CD14-positive monocyte (primary cell): ENCODE measurements at regions not wholly inside any gene's neighbourhood (a gene's known extent, or its start where the extent isn't known, plus 50 kb on each side); places are given as distances from the start of the nearest gene placed in this dataset.

Experiments used
- DNase-seq, 3 donors: peaks; one replicate each; pipeline ENCODE4 v3.0.0-alpha.2; 2011 to 2022
- H2AFZ ChIP-seq: 2 replicates; pipeline ENCODE4 v1.6.0; 2012; ENCODE audit warnings: mild to moderate bottlenecking, low read depth, low read length, inconsistent platforms; ENCODE audit not compliant: insufficient read depth, poor library complexity, severe bottlenecking
- H3K27ac ChIP-seq, 2 donors: 1 replicate in 1 of 2; 2 replicates in 1 of 2; pipeline ENCODE4 v1.5.1; 2012 to 2013; ENCODE audit warnings: low read length in 2 of 2, control low read depth in 1 of 2, inconsistent platforms in 1 of 2, low read depth in 1 of 2, mild to moderate bottlenecking in 1 of 2
- H3K27me3 ChIP-seq, 2 donors: one replicate each; pipeline versions ENCODE4 v1.6.0 to v1.6.1; 2011 to 2013; ENCODE audit warnings: low read length in 2 of 2; ENCODE audit not compliant: control insufficient read depth in 2 of 2, insufficient read depth in 2 of 2
- H3K36me3 ChIP-seq, 2 donors: replicated peaks in 1 of 2; 1 replicate in 1 of 2; 2 replicates in 1 of 2; pipeline versions ENCODE4 v1.5.1 to v1.6.1; 2012 to 2013; ENCODE audit warnings: low read length in 2 of 2, control low read depth in 1 of 2, inconsistent platforms in 1 of 2, mild to moderate bottlenecking in 1 of 2; ENCODE audit not compliant: insufficient read depth in 2 of 2, control insufficient read depth in 1 of 2
- H3K4me1 ChIP-seq, 2 donors: 1 replicate in 1 of 2; 2 replicates in 1 of 2; pipeline versions ENCODE4 v1.5.1 to v1.6.1; 2012 to 2013; ENCODE audit warnings: low read length in 2 of 2, control low read depth in 1 of 2, inconsistent platforms in 1 of 2, mild to moderate bottlenecking in 1 of 2, moderate library complexity in 1 of 2; ENCODE audit not compliant: insufficient read depth in 2 of 2, control insufficient read depth in 1 of 2
- H3K4me2 ChIP-seq: replicated peaks from 2 replicates; pipeline ENCODE3; 2012; ENCODE audit warnings: low read length, moderate library complexity, mild to moderate bottlenecking; ENCODE audit not compliant: poor library complexity, severe bottlenecking; ENCODE audit errors: extremely low read depth
- H3K4me3 ChIP-seq, 3 experiments: fragments of 200-600 bp in 1 of 3; sonication (generic) in 1 of 3; replicated peaks in 1 of 3; 1 replicate in 2 of 3; 2 replicates in 1 of 3; pipeline ENCODE4 v1.5.1; 2011 to 2013; ENCODE audit warnings: low read length in 3 of 3, mild to moderate bottlenecking in 3 of 3, control low read depth in 2 of 3, low read depth in 2 of 3, inconsistent platforms in 1 of 3, moderate library complexity in 1 of 3
- H3K79me2 ChIP-seq: 2 replicates; pipeline ENCODE4 v1.6.0; 2012; ENCODE audit warnings: mild to moderate bottlenecking, control low read depth, inconsistent platforms, low read length, moderate library complexity; ENCODE audit not compliant: insufficient read depth
- H3K9ac ChIP-seq: 2 replicates; pipeline ENCODE4 v1.6.0; 2017; ENCODE audit warnings: low read length, mild to moderate bottlenecking; ENCODE audit not compliant: insufficient read depth, poor library complexity, severe bottlenecking
- H3K9me3 ChIP-seq, 2 donors: replicated peaks in 1 of 2; 1 replicate in 1 of 2; 2 replicates in 1 of 2; pipeline versions ENCODE4 v1.5.1 to v1.6.1; 2012 to 2013; ENCODE audit warnings: low read length in 2 of 2, control low read depth in 1 of 2; ENCODE audit not compliant: control insufficient read depth in 1 of 2, insufficient read depth in 1 of 2
- H4K20me1 ChIP-seq: 2 replicates; pipeline ENCODE4 v1.6.0; 2012; ENCODE audit warnings: mild to moderate bottlenecking, low read length, control low read depth, moderate library complexity; ENCODE audit not compliant: insufficient read depth
- H3K27ac Mint-ChIP-seq, 7 donors: one replicate each; pipeline ENCODE4 v1.8.0; 2020; ENCODE audit warnings: mild to moderate bottlenecking in 7 of 7, mixed read lengths in 7 of 7, moderate library complexity in 6 of 7, inconsistent platforms in 2 of 7
- H3K27me3 Mint-ChIP-seq, 3 donors: one replicate each; pipeline ENCODE4 v1.8.0; 2021 to 2022; ENCODE audit warnings: low read depth in 3 of 3, mild to moderate bottlenecking in 3 of 3, mixed read lengths in 3 of 3, moderate library complexity in 3 of 3, inconsistent platforms in 1 of 3
- H3K36me3 Mint-ChIP-seq, 2 donors: one replicate each; pipeline ENCODE4 v1.8.0; 2020; ENCODE audit warnings: mixed read lengths in 2 of 2, inconsistent platforms in 1 of 2, mild to moderate bottlenecking in 1 of 2
- H3K4me1 Mint-ChIP-seq: one replicate; pipeline ENCODE4 v1.8.0; 2020; ENCODE audit warnings: mild to moderate bottlenecking, mixed read lengths
- H3K4me3 Mint-ChIP-seq, 2 donors: one replicate each; pipeline ENCODE4 v1.8.0; 2020; ENCODE audit warnings: mild to moderate bottlenecking in 2 of 2, mixed read lengths in 2 of 2, moderate library complexity in 1 of 2
- H3K9me3 Mint-ChIP-seq, 7 donors: one replicate each; pipeline ENCODE4 v1.8.0; 2020 to 2022; ENCODE audit warnings: mixed read lengths in 7 of 7, mild to moderate bottlenecking in 6 of 7, moderate library complexity in 6 of 7, inconsistent platforms in 2 of 7
- WGBS: methylation state at CpG from one replicate; pipeline ENCODE4 v1.1.5; 2013; ENCODE audit warnings: missing lambda C conversion rate; ENCODE audit not compliant: insufficient coverage; 5-methylcytosine and 5-hydroxymethylcytosine counted together
- intact Hi-C, 2 donors: fragments of 100-400 bp; cut with micrococcal nuclease; formaldehyde crosslinking; loops; one replicate each; pipeline versions ENCODE4 v1.15.0 to v1.15.1; 2023
- TF ChIP-seq, protein P1 (sequence below): fragments of 200-600 bp; IDR thresholded peaks from one replicate; pipeline ENCODE4 v1.8.0; 2022; ENCODE audit warnings: antibody characterized with exemption, mild to moderate bottlenecking

DNA sequence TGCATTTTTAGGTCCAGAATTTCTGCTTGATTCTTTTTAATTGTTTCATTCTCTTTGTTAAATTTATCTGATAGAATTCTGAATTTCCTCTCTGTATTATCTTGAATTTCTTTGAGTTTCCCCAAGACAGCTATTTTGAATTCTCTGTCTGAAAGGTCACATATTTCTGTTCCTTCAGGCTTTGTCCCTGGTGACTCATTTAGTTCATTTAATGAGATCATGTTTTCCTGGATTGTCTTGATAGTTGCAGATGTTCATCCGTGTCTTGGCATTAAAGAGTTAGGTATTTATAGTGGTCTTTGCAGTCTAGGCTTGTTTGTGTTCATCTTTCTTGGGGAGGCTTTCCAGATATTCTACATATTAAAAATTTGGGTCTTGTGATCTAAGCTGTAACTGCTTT, 694.8 kb upstream of the CCDC179 start:
- no peak for DNase-seq
- H3K4me3 Mint-ChIP-seq: no peak overlapping the region

DNA sequence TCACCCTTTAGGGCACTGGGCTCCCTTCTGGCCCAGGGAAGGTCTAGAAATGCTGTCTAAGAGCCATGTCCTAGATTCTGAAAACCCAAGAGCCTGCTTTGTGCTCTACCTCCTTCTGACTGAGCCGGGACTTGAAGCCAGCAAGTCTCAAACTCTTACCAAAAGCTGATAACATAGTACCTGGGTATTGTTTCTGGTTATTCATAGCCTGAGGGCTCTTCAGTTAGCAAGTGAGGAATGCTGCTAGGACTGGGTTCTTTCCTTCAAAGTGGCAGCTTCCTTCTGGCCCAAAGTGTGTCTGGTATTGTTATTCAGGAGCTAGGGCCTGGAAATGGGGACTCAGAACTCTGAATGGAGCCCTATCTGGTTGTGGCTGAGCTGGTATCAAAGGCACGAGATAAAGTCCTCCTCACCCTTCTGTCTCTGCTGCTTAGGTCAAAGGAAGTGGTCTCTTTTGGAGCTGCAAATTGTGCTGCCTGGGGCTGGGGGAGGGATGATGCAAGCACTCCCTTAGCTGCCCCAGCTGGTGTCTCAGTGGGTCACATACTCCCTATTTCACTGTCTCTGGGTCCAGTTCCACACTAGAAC, 696.0 kb upstream of the CCDC179 start:
- Histone ChIP-seq H3K9me3 (peaks cover 0 to 4% of the 10 kb centered on the region in 2 donors), H3K4me1 (no peaks in the 10 kb centered on the region), H3K4me2 (no peak overlapping the region), H3K4me3 (no peak overlapping the region), H3K27me3 (no peaks in the 10 kb centered on the region), H3K27ac (no peak overlapping the region), H3K36me3 (no peaks in the 10 kb centered on the region), H3K9ac (no peak overlapping the region), H4K20me1 (no peaks in the 10 kb centered on the region), H2AFZ (no peak overlapping the region), H3K79me2 (no peaks in the 10 kb centered on the region)
- Mint-ChIP-seq H3K4me1 (no peaks in the 10 kb centered on the region), H3K4me3 (no peak overlapping the region), H3K27me3 (peaks cover 0 to 2% (median 1%) of the 10 kb centered on the region in 3 donors), H3K27ac (no peak overlapping the region), H3K9me3 (peaks cover 0 to 3% (median 0%) of the 10 kb centered on the region in 7 donors), H3K36me3 (no peaks in the 10 kb centered on the region)
- WGBS: no CpG with 5 or more reads among the region's 2 CpGs
- DNase-seq: no peak
- intact Hi-C loops: no loop called here
- TF ChIP-seq, protein P1, sequence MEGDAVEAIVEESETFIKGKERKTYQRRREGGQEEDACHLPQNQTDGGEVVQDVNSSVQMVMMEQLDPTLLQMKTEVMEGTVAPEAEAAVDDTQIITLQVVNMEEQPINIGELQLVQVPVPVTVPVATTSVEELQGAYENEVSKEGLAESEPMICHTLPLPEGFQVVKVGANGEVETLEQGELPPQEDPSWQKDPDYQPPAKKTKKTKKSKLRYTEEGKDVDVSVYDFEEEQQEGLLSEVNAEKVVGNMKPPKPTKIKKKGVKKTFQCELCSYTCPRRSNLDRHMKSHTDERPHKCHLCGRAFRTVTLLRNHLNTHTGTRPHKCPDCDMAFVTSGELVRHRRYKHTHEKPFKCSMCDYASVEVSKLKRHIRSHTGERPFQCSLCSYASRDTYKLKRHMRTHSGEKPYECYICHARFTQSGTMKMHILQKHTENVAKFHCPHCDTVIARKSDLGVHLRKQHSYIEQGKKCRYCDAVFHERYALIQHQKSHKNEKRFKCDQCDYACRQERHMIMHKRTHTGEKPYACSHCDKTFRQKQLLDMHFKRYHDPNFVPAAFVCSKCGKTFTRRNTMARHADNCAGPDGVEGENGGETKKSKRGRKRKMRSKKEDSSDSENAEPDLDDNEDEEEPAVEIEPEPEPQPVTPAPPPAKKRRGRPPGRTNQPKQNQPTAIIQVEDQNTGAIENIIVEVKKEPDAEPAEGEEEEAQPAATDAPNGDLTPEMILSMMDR: no peak

More for the DNA sequence above, 694.8 kb upstream of the CCDC179 start:
- H3K9me3 ChIP-seq: peaks cover 0 to 4% of the 10 kb centered on the region in 2 donors
- H3K9ac ChIP-seq: no peak overlapping the region
- no CpG with 5 or more reads among the region's 1 CpG for WGBS
- Mint-ChIP-seq H3K9me3 (peaks cover 0 to 5% (median 0%) of the 10 kb centered on the region in 7 donors), H3K4me1 (no peaks in the 10 kb centered on the region), H3K27ac (no peak overlapping the region), H3K36me3 (no peaks in the 10 kb centered on the region), H3K27me3 (peaks cover 0 to 2% (median 1%) of the 10 kb centered on the region in 3 donors)
- no peak overlapping the region for H3K27ac ChIP-seq
- no peaks in the 10 kb centered on the region for H3K4me1 ChIP-seq
- H3K79me2 ChIP-seq: no peaks in the 10 kb centered on the region
- TF ChIP-seq, protein P1: no peak
- no peaks in the 10 kb centered on the region for H4K20me1 ChIP-seq
- no peak overlapping the region for H3K4me3 ChIP-seq
- no peaks in the 10 kb centered on the region for H3K27me3 ChIP-seq
- intact Hi-C loops: no loop called here
- H3K4me2 ChIP-seq: no peak overlapping the region
- no peak overlapping the region for H2AFZ ChIP-seq
- H3K36me3 ChIP-seq: no peaks in the 10 kb centered on the region
